SU-DHL-6 (cell line): ENCODE measurements at regions not wholly inside any gene's neighbourhood (a gene's known extent, or its start where the extent isn't known, plus 50 kb on each side); places are given as distances from the start of the nearest gene placed in this dataset.

Experiments
- H2AFZ ChIP-seq: fragments of 200-600 bp; sonication (generic); 2 replicates; pipeline ENCODE4 v1.6.1; 2014; ENCODE audit warnings: low read depth, mild to moderate bottlenecking, moderate library complexity, mixed read lengths, antibody characterized with exemption, low read length; ENCODE audit not compliant: severe bottlenecking
- H3F3A ChIP-seq: fragments of 200-600 bp; shearing (Covaris generic); 2 replicates; pipeline ENCODE4 v1.6.0; 2016; ENCODE audit warnings: antibody characterized with exemption, mild to moderate bottlenecking; ENCODE audit not compliant: insufficient read depth
- H3K27ac ChIP-seq: fragments of 200-600 bp; sonication (generic); 2 replicates; pipeline ENCODE4 v1.5.1; 2016; ENCODE audit warnings: low read depth, mild to moderate bottlenecking, low read length, moderate library complexity, mixed read lengths
- H3K27me3 ChIP-seq: fragments of 200-600 bp; sonication (generic), shearing (Covaris generic); 2 replicates; pipeline ENCODE4 v1.6.0; 2014; ENCODE audit warnings: mild to moderate bottlenecking, low read length
- H3K36me3 ChIP-seq: fragments of 200-600 bp; sonication (generic); 2 replicates; pipeline ENCODE4 v1.6.1; 2014; ENCODE audit warnings: mild to moderate bottlenecking, low read length, mixed read lengths
- H3K4me2 ChIP-seq: fragments of 300-600, 200-600 bp; shearing (Covaris generic), sonication (generic); 2 replicates; pipeline ENCODE4 v1.6.0; 2014; ENCODE audit warnings: low read length, low read depth, mild to moderate bottlenecking; ENCODE audit not compliant: poor library complexity, severe bottlenecking
- H3K4me3 ChIP-seq: fragments of 200-600 bp; sonication (generic); 2 replicates; pipeline ENCODE4 v1.5.1; 2014; ENCODE audit warnings: antibody characterized with exemption, low read length, mild to moderate bottlenecking, mixed read lengths; ENCODE audit not compliant: insufficient read depth, poor library complexity, severe bottlenecking
- H3K79me2 ChIP-seq: fragments of 200-600 bp; sonication (generic); 2 replicates; pipeline ENCODE4 v1.6.1; 2014; ENCODE audit warnings: mild to moderate bottlenecking, low read length, moderate library complexity; ENCODE audit not compliant: insufficient read depth
- H3K9ac ChIP-seq: fragments of 200-600 bp; sonication (generic); 2 replicates; pipeline ENCODE4 v1.7.0; 2014; ENCODE audit warnings: mild to moderate bottlenecking, low read length
- H3K9me2 ChIP-seq: fragments of 200-600 bp; sonication (generic); replicated peaks from 2 replicates; pipeline ENCODE4 v1.6.1; 2014; ENCODE audit warnings: low read length; ENCODE audit not compliant: insufficient read depth
- H3K9me3 ChIP-seq: fragments of 200-600 bp; sonication (generic); 2 replicates; pipeline ENCODE4 v1.6.1; 2014; ENCODE audit warnings: low read length, mixed read lengths; ENCODE audit not compliant: insufficient read depth
- H4K20me1 ChIP-seq: fragments of 200-600 bp; sonication (generic); 2 replicates; pipeline ENCODE4 v1.6.1; 2014; ENCODE audit warnings: low read depth, mild to moderate bottlenecking, antibody characterized with exemption, low read length, moderate library complexity, mixed read lengths
- EZH2phosphoT487 ChIP-seq: fragments of 200-600 bp; sonication (generic), shearing (Covaris generic); conservative IDR thresholded peaks from 2 replicates; pipeline ENCODE4 v1.6.1; 2018; ENCODE audit warnings: mild to moderate bottlenecking, antibody characterized with exemption, low read length, moderate library complexity, mixed read lengths
- TF ChIP-seq, protein P1 (sequence below): fragments of 200-600 bp; sonication (generic); IDR thresholded peaks from one replicate; pipeline ENCODE4 v1.5.1; 2017; ENCODE audit warnings: antibody characterized with exemption, mild to moderate bottlenecking, low read length, moderate library complexity; ENCODE audit not compliant: insufficient read depth, poor library complexity, severe bottlenecking

GRCh38 chr3:177476921-177477435 is 279.7 kb upstream of the TBL1XR1 start:
- no peak overlapping the region for H3K27ac ChIP-seq
- TF ChIP-seq, protein P1, sequence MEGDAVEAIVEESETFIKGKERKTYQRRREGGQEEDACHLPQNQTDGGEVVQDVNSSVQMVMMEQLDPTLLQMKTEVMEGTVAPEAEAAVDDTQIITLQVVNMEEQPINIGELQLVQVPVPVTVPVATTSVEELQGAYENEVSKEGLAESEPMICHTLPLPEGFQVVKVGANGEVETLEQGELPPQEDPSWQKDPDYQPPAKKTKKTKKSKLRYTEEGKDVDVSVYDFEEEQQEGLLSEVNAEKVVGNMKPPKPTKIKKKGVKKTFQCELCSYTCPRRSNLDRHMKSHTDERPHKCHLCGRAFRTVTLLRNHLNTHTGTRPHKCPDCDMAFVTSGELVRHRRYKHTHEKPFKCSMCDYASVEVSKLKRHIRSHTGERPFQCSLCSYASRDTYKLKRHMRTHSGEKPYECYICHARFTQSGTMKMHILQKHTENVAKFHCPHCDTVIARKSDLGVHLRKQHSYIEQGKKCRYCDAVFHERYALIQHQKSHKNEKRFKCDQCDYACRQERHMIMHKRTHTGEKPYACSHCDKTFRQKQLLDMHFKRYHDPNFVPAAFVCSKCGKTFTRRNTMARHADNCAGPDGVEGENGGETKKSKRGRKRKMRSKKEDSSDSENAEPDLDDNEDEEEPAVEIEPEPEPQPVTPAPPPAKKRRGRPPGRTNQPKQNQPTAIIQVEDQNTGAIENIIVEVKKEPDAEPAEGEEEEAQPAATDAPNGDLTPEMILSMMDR: no peak
- no peak for TF ChIP-seq EZH2phosphoT487

GRCh38 chr3:177478170-177478867 is 281.0 kb upstream of the TBL1XR1 start:
- Histone ChIP-seq H3K27ac (no peak overlapping the region), H3K9me2 (no peaks in the 10 kb centered on the region), H3K4me3 (no peak overlapping the region), H2AFZ (no peak overlapping the region), H3K79me2 (no peaks in the 10 kb centered on the region), H3K36me3 (no peaks in the 10 kb centered on the region), H3K27me3 (no peaks in the 10 kb centered on the region), H3K9me3 (no peaks in the 10 kb centered on the region), H3K4me2 (no peak overlapping the region), H4K20me1 (no peaks in the 10 kb centered on the region), H3F3A (no peaks in the 10 kb centered on the region), H3K9ac (no peak overlapping the region)
- no peak for TF ChIP-seq EZH2phosphoT487
- TF ChIP-seq, protein P1: no peak

More at GRCh38 chr3:177476921-177477435, 279.7 kb upstream of the TBL1XR1 start:
- Histone ChIP-seq H3K9me3 (no peaks in the 10 kb centered on the region), H4K20me1 (no peaks in the 10 kb centered on the region), H3F3A (no peaks in the 10 kb centered on the region), H3K36me3 (no peaks in the 10 kb centered on the region), H2AFZ (no peak overlapping the region), H3K4me2 (no peak overlapping the region), H3K27me3 (no peaks in the 10 kb centered on the region), H3K79me2 (no peaks in the 10 kb centered on the region), H3K9ac (no peak overlapping the region), H3K4me3 (no peak overlapping the region), H3K9me2 (no peaks in the 10 kb centered on the region)

DNA sequence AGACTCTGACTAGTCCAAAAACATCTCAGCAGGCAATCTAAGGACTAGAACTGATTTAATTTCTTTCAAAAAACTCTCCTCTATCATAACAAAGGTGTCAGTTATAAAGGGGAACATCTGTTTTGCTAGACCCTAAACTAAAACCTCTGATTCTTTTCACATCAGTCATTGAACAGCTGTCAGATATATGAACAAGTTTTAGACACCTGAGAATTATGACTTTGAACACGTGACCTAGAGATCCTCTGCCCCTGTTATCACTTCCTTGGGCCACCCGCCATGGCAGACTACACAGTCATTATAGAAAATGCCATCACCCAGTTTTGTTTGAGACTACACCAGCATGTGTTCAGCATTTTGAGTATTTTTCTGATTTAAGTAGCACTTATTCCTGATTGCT is 282.3 kb upstream of the TBL1XR1 start:
- no peaks in the 10 kb centered on the region for H4K20me1 ChIP-seq
- no peaks in the 10 kb centered on the region for H3K36me3 ChIP-seq
- TF ChIP-seq EZH2phosphoT487: no peak
- TF ChIP-seq, protein P1: no peak
- no peak overlapping the region for H3K27ac ChIP-seq
- no peaks in the 10 kb centered on the region for H3K79me2 ChIP-seq
- no peaks in the 10 kb centered on the region for H3K9me2 ChIP-seq
- no peaks in the 10 kb centered on the region for H3K9me3 ChIP-seq
- no peak overlapping the region for H3K4me3 ChIP-seq
- no peak overlapping the region for H2AFZ ChIP-seq
- H3F3A ChIP-seq: no peaks in the 10 kb centered on the region
- no peaks in the 10 kb centered on the region for H3K27me3 ChIP-seq
- no peak overlapping the region for H3K9ac ChIP-seq
- H3K4me2 ChIP-seq: no peak overlapping the region
